BLaER1 treated with 17β-estradiol and CSF1 and Interleukin-3, amounts not matched to agents 10 nM and 100 nM (cell line): ENCODE measurements at regions not wholly inside any gene's neighbourhood (a gene's known extent, or its start where the extent isn't known, plus 50 kb on each side); places are given as distances from the start of the nearest gene placed in this dataset.

Source experiments
- H3K27ac ChIP-seq, 11 experiments: shearing (Covaris generic); formaldehyde crosslinking; 2 replicates each; pipeline ENCODE4 v1.8.1; 2022
- H3K27me3 ChIP-seq, 11 experiments: shearing (Covaris generic); formaldehyde crosslinking; 2 replicates each; pipeline ENCODE4 v1.8.1; 2022
- H3K36me3 ChIP-seq, 11 experiments: shearing (Covaris generic); formaldehyde crosslinking; 2 replicates each; pipeline ENCODE4 v1.8.1; 2022
- H3K4me1 ChIP-seq, 10 experiments: shearing (Covaris generic); formaldehyde crosslinking; 2 replicates each; pipeline ENCODE4 v1.8.1; 2022
- H3K4me2 ChIP-seq, 11 experiments: shearing (Covaris generic); formaldehyde crosslinking; 2 replicates each; pipeline ENCODE4 v1.8.1; 2022
- H3K4me3 ChIP-seq, 10 experiments: shearing (Covaris generic); formaldehyde crosslinking; 2 replicates each; pipeline ENCODE4 v1.8.1; 2022
- H3K9ac ChIP-seq, 11 experiments: shearing (Covaris generic); formaldehyde crosslinking; 2 replicates each; pipeline ENCODE4 v1.8.1; 2022
- H3K9me3 ChIP-seq, 11 experiments: shearing (Covaris generic); formaldehyde crosslinking; replicated peaks in 1 of 11; 2 replicates each; pipeline ENCODE4 v1.8.1; 2022
- H4K20me1 ChIP-seq, 11 experiments: shearing (Covaris generic); formaldehyde crosslinking; 2 replicates each; pipeline ENCODE4 v1.8.1; 2022
- Cebpa-rat ChIP-seq, 11 experiments: shearing (Covaris generic); IDR thresholded peaks; 2 replicates each; pipeline ENCODE4 v1.8.1; 2022

GRCh38 chr18:45467293-45467692 lies 148.0 kb upstream of the SLC14A2 start:
- Histone ChIP-seq H4K20me1 (no peaks in the 10 kb centered on the region), H3K9me3 (no peaks in the 10 kb centered on the region), H3K4me3 (no peak overlapping the region), H3K9ac (no peak overlapping the region), H3K4me2 (peak overlapping the region; percentile 4 to 33 (median 11); a peak in 8 of 22 replicates), H3K36me3 (no peaks in the 10 kb centered on the region), H3K4me1 (peaks cover 0 to 13% (median 7%) of the 10 kb centered on the region in 10 experiments; a peak in 12 of 20 replicates), H3K27me3 (no peaks in the 10 kb centered on the region), H3K27ac (no peak overlapping the region)
- no peak for TF ChIP-seq Cebpa-rat (IDR thresholded peaks at IDR 0.05)

GRCh38 chr18:45467945-45468344 lies 147.3 kb upstream of the SLC14A2 start:
- H3K9me3 ChIP-seq: no peaks in the 10 kb centered on the region
- no peak overlapping the region for H3K9ac ChIP-seq
- H3K4me1 ChIP-seq: peaks cover 0 to 13% (median 7%) of the 10 kb centered on the region in 10 experiments; a peak in 12 of 20 replicates
- H3K4me2 ChIP-seq: peak overlapping the region in 2 of 11 experiments; percentile 11 to 23; a peak in 2 of 22 replicates
- no peak for TF ChIP-seq Cebpa-rat (IDR thresholded peaks at IDR 0.05)
- H3K4me3 ChIP-seq: no peak overlapping the region
- H3K36me3 ChIP-seq: no peaks in the 10 kb centered on the region
- no peak overlapping the region for H3K27ac ChIP-seq
- no peaks in the 10 kb centered on the region for H4K20me1 ChIP-seq
- H3K27me3 ChIP-seq: no peaks in the 10 kb centered on the region

- H3K4me1 ChIP-seq: no peaks in the 10 kb centered on the region
- no peak overlapping the region for H3K4me3 ChIP-seq
- no peak for TF ChIP-seq Cebpa-rat (IDR thresholded peaks at IDR 0.05)
- H3K27ac ChIP-seq: no peak overlapping the region
- H3K4me2 ChIP-seq: no peak overlapping the region
- no peaks in the 10 kb centered on the region for H3K27me3 ChIP-seq
- no peak overlapping the region for H3K9ac ChIP-seq
- no peaks in the 10 kb centered on the region for H3K36me3 ChIP-seq
- H4K20me1 ChIP-seq: no peaks in the 10 kb centered on the region
- H3K9me3 ChIP-seq: peaks cover 0 to 13% (median 4%) of the 10 kb centered on the region in 11 experiments; a peak in 4 of 22 replicates
Measured at GRCh38 chr18:45478889-45479288, 136.4 kb upstream of the SLC14A2 start.

GRCh38 chr18:45480219-45481015 lies 134.9 kb upstream of the SLC14A2 start:
- Histone ChIP-seq H3K27me3 (no peaks in the 10 kb centered on the region), H3K9ac (no peak overlapping the region), H3K4me2 (no peak overlapping the region), H4K20me1 (no peaks in the 10 kb centered on the region), H3K36me3 (no peaks in the 10 kb centered on the region), H3K4me1 (no peaks in the 10 kb centered on the region), H3K4me3 (no peak overlapping the region), H3K9me3 (peaks cover 0 to 13% (median 4%) of the 10 kb centered on the region in 11 experiments; a peak in 4 of 22 replicates), H3K27ac (no peak overlapping the region)
- no peak for TF ChIP-seq Cebpa-rat (IDR thresholded peaks at IDR 0.05)

- Histone ChIP-seq H3K4me3 (no peak overlapping the region), H4K20me1 (no peaks in the 10 kb centered on the region), H3K27me3 (no peaks in the 10 kb centered on the region), H3K9ac (no peak overlapping the region), H3K27ac (no peak overlapping the region), H3K4me2 (no peak overlapping the region), H3K9me3 (peaks cover 0 to 13% (median 4%) of the 10 kb centered on the region in 11 experiments; a peak in 4 of 22 replicates), H3K36me3 (no peaks in the 10 kb centered on the region), H3K4me1 (no peaks in the 10 kb centered on the region)
- no peak for TF ChIP-seq Cebpa-rat (IDR thresholded peaks at IDR 0.05)
Measured at GRCh38 chr18:45481821-45482220, 133.5 kb upstream of the SLC14A2 start.

GRCh38 chr18:45482286-45482685 lies 133.0 kb upstream of the SLC14A2 start:
- peaks cover 0 to 10% (median under 1%) of the 10 kb centered on the region in 11 experiments; a peak in 4 of 22 replicates for H3K9me3 ChIP-seq
- H4K20me1 ChIP-seq: no peaks in the 10 kb centered on the region
- H3K4me1 ChIP-seq: no peaks in the 10 kb centered on the region
- no peak for TF ChIP-seq Cebpa-rat (IDR thresholded peaks at IDR 0.05)
- H3K4me3 ChIP-seq: no peak overlapping the region
- H3K27me3 ChIP-seq: no peaks in the 10 kb centered on the region
- H3K4me2 ChIP-seq: no peak overlapping the region
- no peak overlapping the region for H3K9ac ChIP-seq
- no peaks in the 10 kb centered on the region for H3K36me3 ChIP-seq
- H3K27ac ChIP-seq: no peak overlapping the region

GRCh38 chr18:45487581-45487980 lies 127.7 kb upstream of the SLC14A2 start:
- H3K27me3 ChIP-seq: no peaks in the 10 kb centered on the region
- no peaks in the 10 kb centered on the region for H3K36me3 ChIP-seq
- TF ChIP-seq Cebpa-rat (IDR thresholded peaks at IDR 0.05): no peak
- no peaks in the 10 kb centered on the region for H4K20me1 ChIP-seq
- no peak overlapping the region for H3K9ac ChIP-seq
- no peak overlapping the region for H3K4me2 ChIP-seq
- no peaks in the 10 kb centered on the region for H3K4me1 ChIP-seq
- no peak overlapping the region for H3K4me3 ChIP-seq
- H3K9me3 ChIP-seq: no peaks in the 10 kb centered on the region
- H3K27ac ChIP-seq: no peak overlapping the region

- Histone ChIP-seq H3K9ac (no peak overlapping the region), H3K4me3 (no peak overlapping the region), H3K27me3 (no peaks in the 10 kb centered on the region), H3K9me3 (no peaks in the 10 kb centered on the region), H3K4me2 (no peak overlapping the region), H4K20me1 (no peaks in the 10 kb centered on the region), H3K4me1 (no peaks in the 10 kb centered on the region), H3K27ac (no peak overlapping the region), H3K36me3 (no peaks in the 10 kb centered on the region)
- TF ChIP-seq Cebpa-rat (IDR thresholded peaks at IDR 0.05): no peak
Measured at GRCh38 chr18:45488645-45489044, 126.6 kb upstream of the SLC14A2 start.

- Histone ChIP-seq H3K9me3 (no peaks in the 10 kb centered on the region), H3K9ac (no peak overlapping the region), H3K4me1 (no peaks in the 10 kb centered on the region), H3K27me3 (no peaks in the 10 kb centered on the region), H3K4me2 (no peak overlapping the region), H3K36me3 (no peaks in the 10 kb centered on the region), H4K20me1 (no peaks in the 10 kb centered on the region), H3K4me3 (no peak overlapping the region), H3K27ac (no peak overlapping the region)
- TF ChIP-seq Cebpa-rat (IDR thresholded peaks at IDR 0.05): no peak
Measured at GRCh38 chr18:45493830-45494229, 121.4 kb upstream of the SLC14A2 start.

- no peaks in the 10 kb centered on the region for H3K36me3 ChIP-seq
Measured at GRCh38 chr18:45494811-45495210, 120.5 kb upstream of the SLC14A2 start.

More at GRCh38 chr18:45494811-45495210, 120.5 kb upstream of the SLC14A2 start:
- no peaks in the 10 kb centered on the region for H4K20me1 ChIP-seq
- no peak overlapping the region for H3K4me3 ChIP-seq
- no peaks in the 10 kb centered on the region for H3K4me1 ChIP-seq
- no peak for TF ChIP-seq Cebpa-rat (IDR thresholded peaks at IDR 0.05)
- H3K9ac ChIP-seq: no peak overlapping the region
- no peaks in the 10 kb centered on the region for H3K9me3 ChIP-seq
- no peak overlapping the region for H3K4me2 ChIP-seq
- H3K27ac ChIP-seq: no peak overlapping the region
- no peaks in the 10 kb centered on the region for H3K27me3 ChIP-seq
